SK-N-SH (cell line): ENCODE measurements at regions not wholly inside any gene's neighbourhood (a gene's known extent, or its start where the extent isn't known, plus 50 kb on each side); places are given as distances from the start of the nearest gene placed in this dataset.

Source experiments
- CTCF ChIA-PET: fragments of 300-600, 350-600 bp; formaldehyde crosslinking; extraction: SDS; loops from one replicate; lab custom pipeline; 2021; lab: Yijun Ruan, JAX
- POLR2A ChIA-PET: fragments of 350-600 bp; sonication (Branson Sonifier 250); formaldehyde crosslinking; extraction: SDS; loops from one replicate; lab custom pipeline; 2020; ENCODE audit warnings: antibody characterized with exemption, inconsistent platforms; lab: Yijun Ruan, JAX
- DNase-seq: peaks from one replicate; pipeline ENCODE4 v3.0.0; 2012
- H2AFZ ChIP-seq: fragments of 200-600 bp; sonication (generic); 2 replicates; pipeline ENCODE4 v1.8.1; 2016; ENCODE audit warnings: antibody characterized with exemption, mild to moderate bottlenecking, low read depth
- H3F3A ChIP-seq: fragments of 200-600 bp; sonication (generic); replicated peaks from 2 replicates; pipeline ENCODE3; 2016; ENCODE audit warnings: antibody characterized with exemption, mild to moderate bottlenecking; ENCODE audit not compliant: insufficient read depth
- H3K27ac ChIP-seq, 2 experiments: fragments of 200-500 bp in 1 of 2; fragments of 200-600 bp in 1 of 2; sonication (Bioruptor generic) in 1 of 2; sonication (generic), shearing (Covaris generic) in 1 of 2; 2 replicates each; pipeline versions ENCODE4 v1.5.1 to v1.6.1; 2014 to 2016; ENCODE audit warnings: low read depth in 2 of 2, inconsistent platforms in 1 of 2, low read length in 1 of 2, mild to moderate bottlenecking in 1 of 2, mixed read lengths in 1 of 2
- H3K27me3 ChIP-seq: fragments of 200-600 bp; sonication (generic), shearing (Covaris generic); 2 replicates; pipeline ENCODE4 v1.6.1; 2016; ENCODE audit warnings: mixed run types; ENCODE audit not compliant: insufficient read depth
- H3K36me3 ChIP-seq, 2 experiments: fragments of 200-500 bp in 1 of 2; fragments of 200-600 bp in 1 of 2; sonication (Bioruptor generic) in 1 of 2; sonication (generic) in 1 of 2; replicated peaks in 1 of 2; 2 replicates each; pipeline versions ENCODE3 to v1.5.1; 2014 to 2016; ENCODE audit warnings: low read length in 1 of 2, mild to moderate bottlenecking in 1 of 2; ENCODE audit not compliant: insufficient read depth in 2 of 2, control insufficient read depth in 1 of 2
- H3K4me1 ChIP-seq, 2 experiments: fragments of 200-500 bp in 1 of 2; fragments of 200-600 bp in 1 of 2; sonication (Bioruptor generic) in 1 of 2; sonication (generic), shearing (Covaris generic) in 1 of 2; 2 replicates each; pipeline versions ENCODE4 v1.5.1 to v1.6.1; 2014 to 2016; ENCODE audit warnings: low read depth in 1 of 2, low read length in 1 of 2, mixed run types in 1 of 2; ENCODE audit not compliant: insufficient read depth in 2 of 2, control insufficient read depth in 1 of 2
- H3K4me2 ChIP-seq: fragments of 200-600 bp; sonication (generic), shearing (Covaris generic); 2 replicates; pipeline ENCODE4 v1.6.1; 2017; ENCODE audit warnings: mixed run types
- H3K4me3 ChIP-seq, 2 experiments: fragments of 200-500 bp in 1 of 2; fragments of 200-600 bp in 1 of 2; sonication (Bioruptor generic) in 1 of 2; sonication (generic), shearing (Covaris generic) in 1 of 2; 2 replicates each; pipeline versions ENCODE4 v1.5.1 to v1.8.1; 2014 to 2016; ENCODE audit warnings: low read depth in 2 of 2, inconsistent platforms in 1 of 2, low read length in 1 of 2, mild to moderate bottlenecking in 1 of 2, mixed read lengths in 1 of 2, moderate library complexity in 1 of 2
- H3K79me2 ChIP-seq: fragments of 200-600 bp; sonication (generic); 2 replicates; pipeline ENCODE4 v1.8.1; 2017; ENCODE audit warnings: mild to moderate bottlenecking; ENCODE audit not compliant: insufficient read depth
- H3K9ac ChIP-seq: fragments of 200-600 bp; sonication (generic); 2 replicates; pipeline ENCODE4 v1.6.1; 2017; ENCODE audit warnings: mixed run types
- H3K9me2 ChIP-seq: fragments of 200-600 bp; sonication (generic); 2 replicates; pipeline ENCODE4 v1.6.1; 2017; ENCODE audit warnings: mixed run types
- H3K9me3 ChIP-seq: fragments of 200-600 bp; sonication (generic); 2 replicates; pipeline ENCODE4 v1.6.1; 2017; ENCODE audit warnings: mixed run types, mild to moderate bottlenecking, moderate library complexity
- H4K20me1 ChIP-seq: fragments of 200-600 bp; sonication (generic); 2 replicates; pipeline ENCODE4 v1.6.1; 2017; ENCODE audit warnings: mild to moderate bottlenecking, mixed run types; ENCODE audit not compliant: insufficient read depth
- EZH2phosphoT487 ChIP-seq: fragments of 200-600 bp; sonication (generic); IDR thresholded peaks from 2 replicates; pipeline ENCODE4 v1.6.1; 2017; ENCODE audit warnings: low read depth, mixed run types, mild to moderate bottlenecking, antibody characterized with exemption, moderate library complexity, borderline replicate concordance
- FOSL2 ChIP-seq: IDR thresholded peaks from 2 replicates; pipeline ENCODE4 v1.4.0; 2012; ENCODE audit warnings: low read depth, mild to moderate bottlenecking, moderate library complexity, borderline replicate concordance
- FOXJ3 ChIP-seq: sonication (generic); formaldehyde crosslinking; IDR thresholded peaks from 2 replicates; pipeline ENCODE4 v1.5.1; 2020; ENCODE audit warnings: mild to moderate bottlenecking, missing genetic modification reagents
- GATA2 ChIP-seq: sonication (generic); formaldehyde crosslinking; IDR thresholded peaks from 2 replicates; pipeline ENCODE4 v1.5.0; 2020; ENCODE audit warnings: mild to moderate bottlenecking, missing genetic modification reagents
- MXI1 ChIP-seq: IDR thresholded peaks from 2 replicates; pipeline ENCODE4 v1.6.1; 2012; ENCODE audit warnings: mild to moderate bottlenecking, low read depth, low read length, improper control_type of control experiment
- POLR2AphosphoS5 ChIP-seq: IDR thresholded peaks from 2 replicates; pipeline ENCODE4 v1.6.1; 2012; ENCODE audit warnings: low read depth, low read length
- RAD21 ChIP-seq: IDR thresholded peaks from 2 replicates; pipeline ENCODE4 v1.6.1; 2012; ENCODE audit warnings: mild to moderate bottlenecking, low read length
- RFX5 ChIP-seq: IDR thresholded peaks from 2 replicates; pipeline ENCODE4 v1.6.1; 2012; ENCODE audit warnings: mild to moderate bottlenecking, improper control_type of control experiment, low read length
- RXRA ChIP-seq: IDR thresholded peaks from 2 replicates; pipeline ENCODE4 v1.4.0; 2012; ENCODE audit warnings: low read depth, mild to moderate bottlenecking, borderline replicate concordance
- SMC3 ChIP-seq: IDR thresholded peaks from 2 replicates; pipeline ENCODE4 v1.6.1; 2012; ENCODE audit warnings: low read depth, low read length, improper control_type of control experiment
- TCF12 ChIP-seq: IDR thresholded peaks from 2 replicates; pipeline ENCODE4 v1.4.0; 2012
- WGBS: methylation state at CpG from one replicate; pipeline ENCODE4 v1.1.6; 2017; ENCODE audit warnings: low lambda C conversion rate; 5-methylcytosine and 5-hydroxymethylcytosine counted together
- TF ChIP-seq, protein P1 (sequence below): IDR thresholded peaks from 2 replicates; pipeline ENCODE4 v1.4.0; 2012; ENCODE audit warnings: low read depth
- TF ChIP-seq, protein P2 (sequence below): fragments of 150-350 bp; IDR thresholded peaks from 2 replicates; pipeline ENCODE4 v1.6.1; 2017; ENCODE audit warnings: antibody characterized with exemption, low read length, low read depth, borderline replicate concordance
- TF ChIP-seq, protein P3 (sequence below): IDR thresholded peaks from 2 replicates; pipeline ENCODE4 v1.6.1; 2012; ENCODE audit warnings: mild to moderate bottlenecking, low read depth, low read length, moderate library complexity

DNA sequence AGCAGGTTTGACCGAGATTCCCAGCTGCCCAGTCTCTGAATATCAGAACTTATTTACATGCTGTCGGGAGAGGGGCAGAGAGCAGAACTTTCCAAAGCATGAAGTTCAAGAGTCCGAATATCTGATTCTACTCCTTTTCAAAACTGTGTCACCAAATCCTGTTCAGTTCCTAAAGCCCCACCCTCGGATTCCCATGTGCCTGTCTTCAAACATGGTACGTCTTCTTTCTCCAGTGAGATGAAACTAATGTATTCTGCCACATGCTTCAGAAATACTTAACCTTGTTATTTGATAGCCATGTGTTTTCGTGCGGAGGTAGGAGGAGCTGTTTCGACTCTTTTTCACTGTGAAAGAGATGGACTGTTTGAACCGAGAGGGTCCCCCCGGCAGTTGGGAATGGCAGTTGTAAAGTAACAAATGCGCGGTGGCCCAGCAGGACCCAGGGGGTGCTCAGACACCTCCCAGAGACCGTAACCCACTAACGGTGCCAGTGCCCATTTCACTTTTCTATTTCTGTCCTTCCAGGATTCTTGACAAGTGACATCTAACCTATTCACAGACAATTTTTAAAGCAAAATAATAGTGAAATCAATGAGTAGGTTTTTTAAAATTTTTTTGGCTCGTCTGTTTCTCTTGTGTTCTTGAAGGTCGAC lies 67.2 kb downstream of the ZBTB18 start:
- H3K27me3 ChIP-seq, result no peaks in the 10 kb centered on the region
- DNase-seq, result peak; percentile 43
- no peaks in the 10 kb centered on the region for H3K9me2 ChIP-seq
- no peaks in the 10 kb centered on the region for H3K79me2 ChIP-seq
- H3K9ac ChIP-seq, result no peak overlapping the region
- peaks cover 24% of the 10 kb centered on the region for H3F3A ChIP-seq
- POLR2A ChIA-PET, result no interaction called here
- no peaks in the 10 kb centered on the region for H3K36me3 ChIP-seq
- WGBS, result 63% methylated on average over 16 of the region's 16 CpGs
- H3K4me3 ChIP-seq, result no peak overlapping the region
- TF ChIP-seq MXI1, result peak; percentile 45; the same call in 1 of the 2 replicates
- no peak for TF ChIP-seq EZH2phosphoT487
- CTCF ChIA-PET, result interaction anchor here (1.1 kb wide), 1 partner anchor 45 kb away, joined by 3 read pairs; no protein-coding TSS in a partner anchor
- no peaks in the 10 kb centered on the region for H3K9me3 ChIP-seq
- H2AFZ ChIP-seq, result no peak overlapping the region
- H3K4me1 ChIP-seq, result peaks cover 7 to 22% of the 10 kb centered on the region in 2 experiments; a peak in 3 of 4 replicates
- no peaks in the 10 kb centered on the region for H4K20me1 ChIP-seq
- H3K4me2 ChIP-seq, result no peak overlapping the region
- H3K27ac ChIP-seq, result no peak overlapping the region

DNA sequence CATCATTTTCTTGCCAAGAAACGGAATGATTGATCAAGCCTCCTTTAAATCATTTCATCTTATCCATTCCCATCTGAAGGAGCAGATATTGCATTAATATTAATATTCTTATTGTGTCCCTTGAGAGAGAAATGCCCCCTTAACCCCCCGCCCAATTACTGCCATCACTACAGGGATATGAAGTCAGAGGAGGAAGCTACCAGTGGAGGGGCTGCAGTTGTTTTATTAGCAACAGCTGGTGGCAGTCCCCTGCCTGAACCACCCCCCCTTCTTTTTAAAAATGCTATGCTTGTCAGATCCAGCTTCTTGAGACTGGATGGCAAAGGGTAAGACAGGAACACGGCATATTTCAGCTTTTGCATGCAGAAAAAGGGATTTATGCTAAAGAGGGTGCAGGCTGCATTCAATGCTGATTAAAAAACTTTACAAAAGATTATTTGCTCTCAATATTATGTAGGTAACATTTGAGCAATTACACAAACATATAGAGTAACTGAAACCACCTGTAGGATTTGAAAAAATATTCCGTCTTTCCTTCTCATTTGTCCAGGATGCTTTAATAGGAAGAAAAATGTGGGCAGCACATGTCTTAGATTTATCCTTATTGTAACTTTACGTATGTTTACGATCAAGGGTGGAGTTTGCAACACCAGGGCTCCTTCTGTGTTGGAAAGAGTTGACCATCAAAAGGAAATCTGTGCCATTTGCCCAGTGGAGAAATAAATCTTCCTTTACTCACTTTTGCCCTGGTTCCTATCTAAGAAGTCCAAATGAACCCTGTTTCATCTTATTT lies 77.7 kb downstream of the ZBTB18 start:
- Histone ChIP-seq H3K79me2 (no peaks in the 10 kb centered on the region), H3K27ac (no peak overlapping the region), H3K4me3 (no peak overlapping the region), H4K20me1 (no peaks in the 10 kb centered on the region), H3K4me1 (0 out of 4 replicates have a peak, but pooled peaks cover 0 to 2% of the 10 kb centered on the region in 2 experiments), H3F3A (no peaks in the 10 kb centered on the region), H3K36me3 (no peaks in the 10 kb centered on the region), H3K4me2 (no peak overlapping the region), H3K9me3 (no peaks in the 10 kb centered on the region), H3K9ac (no peak overlapping the region), H3K9me2 (no peaks in the 10 kb centered on the region), H3K27me3 (no peaks in the 10 kb centered on the region), H2AFZ (no peak overlapping the region)
- DNase-seq, result no peak
- TF ChIP-seq, protein P1, sequence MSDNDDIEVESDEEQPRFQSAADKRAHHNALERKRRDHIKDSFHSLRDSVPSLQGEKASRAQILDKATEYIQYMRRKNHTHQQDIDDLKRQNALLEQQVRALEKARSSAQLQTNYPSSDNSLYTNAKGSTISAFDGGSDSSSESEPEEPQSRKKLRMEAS, result no peak
- no peak for TF ChIP-seq GATA2 (CRISPR knock-in tag)
- TF ChIP-seq FOXJ3, result no peak
- no peak for TF ChIP-seq SMC3
- no peak for TF ChIP-seq TCF12
- WGBS, result 79% methylated on average over 6 of the region's 6 CpGs
- CTCF ChIA-PET, result interaction anchor here (0.6 to 0.8 kb wide), 2 partner anchors 21 to 398 kb away, joined by 3 read pairs; no protein-coding TSS in a partner anchor
- POLR2A ChIA-PET, result no interaction called here

DNA sequence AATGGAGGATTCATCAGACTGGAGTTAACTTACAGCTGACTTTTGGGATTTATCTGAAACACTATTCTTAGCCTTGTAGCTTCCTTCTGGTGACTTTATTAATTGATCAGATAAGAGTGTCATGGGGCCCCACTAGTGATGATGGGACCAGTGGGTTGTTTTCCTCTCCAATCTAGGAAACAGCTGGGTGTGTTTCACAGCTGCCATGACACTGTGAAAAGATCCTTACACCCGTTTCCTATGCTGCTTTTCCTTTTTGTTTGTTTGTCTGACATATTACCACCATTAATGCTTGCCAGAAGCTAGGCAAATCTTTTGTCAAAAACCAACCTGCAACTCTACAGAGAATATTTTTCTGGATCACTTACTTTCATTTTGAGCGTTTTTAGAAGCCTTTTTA lies 86.2 kb downstream of the ZBTB18 start:
- H4K20me1 ChIP-seq, result no peaks in the 10 kb centered on the region
- H3K9me2 ChIP-seq, result no peaks in the 10 kb centered on the region
- no peaks in the 10 kb centered on the region for H3F3A ChIP-seq
- no peaks in the 10 kb centered on the region for H3K27me3 ChIP-seq
- DNase-seq, result no peak
- no peaks in the 10 kb centered on the region for H3K79me2 ChIP-seq
- no peak overlapping the region for H3K27ac ChIP-seq
- no peak overlapping the region for H3K4me2 ChIP-seq
- ChIA-PET CTCF (no interaction called here), POLR2A (no interaction called here)
- WGBS, result 87% methylated on average over 2 of the region's 2 CpGs
- no peak overlapping the region for H3K4me3 ChIP-seq
- no peak overlapping the region for H3K9ac ChIP-seq
- TF ChIP-seq POLR2AphosphoS5 (no peak), RAD21 (no peak), FOSL2 (no peak), RXRA (no peak), RFX5 (no peak), EZH2phosphoT487 (no peak)
- TF ChIP-seq, protein P2, sequence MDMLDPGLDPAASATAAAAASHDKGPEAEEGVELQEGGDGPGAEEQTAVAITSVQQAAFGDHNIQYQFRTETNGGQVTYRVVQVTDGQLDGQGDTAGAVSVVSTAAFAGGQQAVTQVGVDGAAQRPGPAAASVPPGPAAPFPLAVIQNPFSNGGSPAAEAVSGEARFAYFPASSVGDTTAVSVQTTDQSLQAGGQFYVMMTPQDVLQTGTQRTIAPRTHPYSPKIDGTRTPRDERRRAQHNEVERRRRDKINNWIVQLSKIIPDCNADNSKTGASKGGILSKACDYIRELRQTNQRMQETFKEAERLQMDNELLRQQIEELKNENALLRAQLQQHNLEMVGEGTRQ, result no peak
- TF ChIP-seq, protein P3, sequence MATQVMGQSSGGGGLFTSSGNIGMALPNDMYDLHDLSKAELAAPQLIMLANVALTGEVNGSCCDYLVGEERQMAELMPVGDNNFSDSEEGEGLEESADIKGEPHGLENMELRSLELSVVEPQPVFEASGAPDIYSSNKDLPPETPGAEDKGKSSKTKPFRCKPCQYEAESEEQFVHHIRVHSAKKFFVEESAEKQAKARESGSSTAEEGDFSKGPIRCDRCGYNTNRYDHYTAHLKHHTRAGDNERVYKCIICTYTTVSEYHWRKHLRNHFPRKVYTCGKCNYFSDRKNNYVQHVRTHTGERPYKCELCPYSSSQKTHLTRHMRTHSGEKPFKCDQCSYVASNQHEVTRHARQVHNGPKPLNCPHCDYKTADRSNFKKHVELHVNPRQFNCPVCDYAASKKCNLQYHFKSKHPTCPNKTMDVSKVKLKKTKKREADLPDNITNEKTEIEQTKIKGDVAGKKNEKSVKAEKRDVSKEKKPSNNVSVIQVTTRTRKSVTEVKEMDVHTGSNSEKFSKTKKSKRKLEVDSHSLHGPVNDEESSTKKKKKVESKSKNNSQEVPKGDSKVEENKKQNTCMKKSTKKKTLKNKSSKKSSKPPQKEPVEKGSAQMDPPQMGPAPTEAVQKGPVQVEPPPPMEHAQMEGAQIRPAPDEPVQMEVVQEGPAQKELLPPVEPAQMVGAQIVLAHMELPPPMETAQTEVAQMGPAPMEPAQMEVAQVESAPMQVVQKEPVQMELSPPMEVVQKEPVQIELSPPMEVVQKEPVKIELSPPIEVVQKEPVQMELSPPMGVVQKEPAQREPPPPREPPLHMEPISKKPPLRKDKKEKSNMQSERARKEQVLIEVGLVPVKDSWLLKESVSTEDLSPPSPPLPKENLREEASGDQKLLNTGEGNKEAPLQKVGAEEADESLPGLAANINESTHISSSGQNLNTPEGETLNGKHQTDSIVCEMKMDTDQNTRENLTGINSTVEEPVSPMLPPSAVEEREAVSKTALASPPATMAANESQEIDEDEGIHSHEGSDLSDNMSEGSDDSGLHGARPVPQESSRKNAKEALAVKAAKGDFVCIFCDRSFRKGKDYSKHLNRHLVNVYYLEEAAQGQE, result no peak
- no peaks in the 10 kb centered on the region for H3K36me3 ChIP-seq
- H3K4me1 ChIP-seq, result no peaks in the 10 kb centered on the region
- H2AFZ ChIP-seq, result no peak overlapping the region
- H3K9me3 ChIP-seq, result no peaks in the 10 kb centered on the region
